SU-DHL-6 (cell line): ENCODE measurements at regions not wholly inside any gene's neighbourhood (a gene's known extent, or its start where the extent isn't known, plus 50 kb on each side); places are given as distances from the start of the nearest gene placed in this dataset.

ENCODE experiments used
- H2AFZ ChIP-seq: fragments of 200-600 bp; sonication (generic); 2 replicates; pipeline ENCODE4 v1.6.1; 2014; ENCODE audit warnings: low read depth, mild to moderate bottlenecking, moderate library complexity, mixed read lengths, antibody characterized with exemption, low read length; ENCODE audit not compliant: severe bottlenecking
- H3F3A ChIP-seq: fragments of 200-600 bp; shearing (Covaris generic); 2 replicates; pipeline ENCODE4 v1.6.0; 2016; ENCODE audit warnings: antibody characterized with exemption, mild to moderate bottlenecking; ENCODE audit not compliant: insufficient read depth
- H3K27ac ChIP-seq: fragments of 200-600 bp; sonication (generic); 2 replicates; pipeline ENCODE4 v1.5.1; 2016; ENCODE audit warnings: low read depth, mild to moderate bottlenecking, low read length, moderate library complexity, mixed read lengths
- H3K27me3 ChIP-seq: fragments of 200-600 bp; sonication (generic), shearing (Covaris generic); 2 replicates; pipeline ENCODE4 v1.6.0; 2014; ENCODE audit warnings: mild to moderate bottlenecking, low read length
- H3K36me3 ChIP-seq: fragments of 200-600 bp; sonication (generic); 2 replicates; pipeline ENCODE4 v1.6.1; 2014; ENCODE audit warnings: mild to moderate bottlenecking, low read length, mixed read lengths
- H3K4me2 ChIP-seq: fragments of 300-600, 200-600 bp; shearing (Covaris generic), sonication (generic); 2 replicates; pipeline ENCODE4 v1.6.0; 2014; ENCODE audit warnings: low read length, low read depth, mild to moderate bottlenecking; ENCODE audit not compliant: poor library complexity, severe bottlenecking
- H3K4me3 ChIP-seq: fragments of 200-600 bp; sonication (generic); 2 replicates; pipeline ENCODE4 v1.5.1; 2014; ENCODE audit warnings: antibody characterized with exemption, low read length, mild to moderate bottlenecking, mixed read lengths; ENCODE audit not compliant: insufficient read depth, poor library complexity, severe bottlenecking
- H3K79me2 ChIP-seq: fragments of 200-600 bp; sonication (generic); 2 replicates; pipeline ENCODE4 v1.6.1; 2014; ENCODE audit warnings: mild to moderate bottlenecking, low read length, moderate library complexity; ENCODE audit not compliant: insufficient read depth
- H3K9ac ChIP-seq: fragments of 200-600 bp; sonication (generic); 2 replicates; pipeline ENCODE4 v1.7.0; 2014; ENCODE audit warnings: mild to moderate bottlenecking, low read length
- H3K9me2 ChIP-seq: fragments of 200-600 bp; sonication (generic); replicated peaks from 2 replicates; pipeline ENCODE4 v1.6.1; 2014; ENCODE audit warnings: low read length; ENCODE audit not compliant: insufficient read depth
- H3K9me3 ChIP-seq: fragments of 200-600 bp; sonication (generic); 2 replicates; pipeline ENCODE4 v1.6.1; 2014; ENCODE audit warnings: low read length, mixed read lengths; ENCODE audit not compliant: insufficient read depth
- H4K20me1 ChIP-seq: fragments of 200-600 bp; sonication (generic); 2 replicates; pipeline ENCODE4 v1.6.1; 2014; ENCODE audit warnings: low read depth, mild to moderate bottlenecking, antibody characterized with exemption, low read length, moderate library complexity, mixed read lengths
- CTCF ChIP-seq: fragments of 200-600 bp; sonication (generic); IDR thresholded peaks from one replicate; pipeline ENCODE4 v1.5.1; 2017; ENCODE audit warnings: antibody characterized with exemption, mild to moderate bottlenecking, low read length, moderate library complexity; ENCODE audit not compliant: insufficient read depth, poor library complexity, severe bottlenecking
- EZH2phosphoT487 ChIP-seq: fragments of 200-600 bp; sonication (generic), shearing (Covaris generic); conservative IDR thresholded peaks from 2 replicates; pipeline ENCODE4 v1.6.1; 2018; ENCODE audit warnings: mild to moderate bottlenecking, antibody characterized with exemption, low read length, moderate library complexity, mixed read lengths

- no peak overlapping the region for H2AFZ ChIP-seq
- H3F3A ChIP-seq: no peaks in the 10 kb centered on the region
- H3K36me3 ChIP-seq: no peaks in the 10 kb centered on the region
- H4K20me1 ChIP-seq: no peaks in the 10 kb centered on the region
- H3K27me3 ChIP-seq: no peaks in the 10 kb centered on the region
- TF ChIP-seq CTCF (no peak), EZH2phosphoT487 (no peak)
- H3K27ac ChIP-seq: no peak overlapping the region
- no peak overlapping the region for H3K9ac ChIP-seq
- H3K9me3 ChIP-seq: no peaks in the 10 kb centered on the region
- no peaks in the 10 kb centered on the region for H3K79me2 ChIP-seq
- H3K4me2 ChIP-seq: no peak overlapping the region
- H3K4me3 ChIP-seq: no peak overlapping the region
- H3K9me2 ChIP-seq: no peaks in the 10 kb centered on the region
Measured at GRCh38 chr3:106398891-106399600, 530.2 kb upstream of the CBLB start.

- Histone ChIP-seq H3K27me3 (no peaks in the 10 kb centered on the region), H3K79me2 (no peaks in the 10 kb centered on the region), H3F3A (no peaks in the 10 kb centered on the region), H2AFZ (no peak overlapping the region), H4K20me1 (no peaks in the 10 kb centered on the region), H3K9me2 (no peaks in the 10 kb centered on the region), H3K36me3 (no peaks in the 10 kb centered on the region), H3K27ac (no peak overlapping the region), H3K4me2 (no peak overlapping the region), H3K9ac (no peak overlapping the region), H3K4me3 (no peak overlapping the region), H3K9me3 (no peaks in the 10 kb centered on the region)
- TF ChIP-seq EZH2phosphoT487: no peak
- no peak for TF ChIP-seq CTCF
Measured at GRCh38 chr3:106399761-106400160, 530.9 kb upstream of the CBLB start.

GRCh38 chr3:106401666-106402490 is 533.1 kb upstream of the CBLB start:
- no peaks in the 10 kb centered on the region for H3K9me2 ChIP-seq
- no peaks in the 10 kb centered on the region for H4K20me1 ChIP-seq
- no peak overlapping the region for H3K4me2 ChIP-seq
- H3K4me3 ChIP-seq: no peak overlapping the region
- no peak overlapping the region for H3K27ac ChIP-seq
- no peak for TF ChIP-seq EZH2phosphoT487
- no peak overlapping the region for H3K9ac ChIP-seq
- no peaks in the 10 kb centered on the region for H3K27me3 ChIP-seq
- no peaks in the 10 kb centered on the region for H3K9me3 ChIP-seq
- no peaks in the 10 kb centered on the region for H3F3A ChIP-seq
- H3K36me3 ChIP-seq: no peaks in the 10 kb centered on the region
- H2AFZ ChIP-seq: no peak overlapping the region
- no peaks in the 10 kb centered on the region for H3K79me2 ChIP-seq
